OCI-LY7 (cell line): ENCODE measurements at regions not wholly inside any gene's neighbourhood (a gene's known extent, or its start where the extent isn't known, plus 50 kb on each side); places are given as distances from the start of the nearest gene placed in this dataset.

ENCODE experiments used
- BruUV-seq: library from RNA; stranded (reverse); fragments of 400-500 nt; replicated peaks from 2 replicates; lab custom pipeline; 2021; lab: Mats Ljungman, UMichigan
- CTCF ChIA-PET: fragments of 300-600 bp; sonication (Branson Sonifier 250); formaldehyde crosslinking; loops from one replicate; lab custom pipeline; 2022; ENCODE audit warnings: antibody characterized with exemption; ENCODE audit not compliant: unreplicated experiment; lab: Charles Lee
- POLR2A ChIA-PET: fragments of 300-600 bp; sonication (Branson Sonifier 250); formaldehyde crosslinking; loops from one replicate; lab custom pipeline; 2022; ENCODE audit warnings: antibody characterized with exemption; lab: Charles Lee
- DNase-seq: peaks from one replicate; pipeline ENCODE4 v3.0.0-alpha.2; 2015; ENCODE audit warnings: low spot score
- H2AFZ ChIP-seq: fragments of 200-600 bp; sonication (generic), shearing (Covaris generic); 2 replicates; pipeline ENCODE4 v1.6.1; 2014; ENCODE audit warnings: mild to moderate bottlenecking, antibody characterized with exemption, low read length, moderate library complexity
- H3K27ac ChIP-seq: fragments of 200-600 bp; sonication (generic); 2 replicates; pipeline ENCODE4 v1.5.1; 2014; ENCODE audit warnings: mixed run types, low read depth, mild to moderate bottlenecking, moderate library complexity, low read length, inconsistent platforms; ENCODE audit not compliant: poor library complexity, severe bottlenecking
- H3K36me3 ChIP-seq: fragments of 200-600 bp; sonication (generic); 2 replicates; pipeline ENCODE4 v1.6.1; 2014; ENCODE audit warnings: mild to moderate bottlenecking, antibody characterized with exemption, low read length, moderate library complexity, mixed read lengths; ENCODE audit not compliant: insufficient read depth
- H3K4me1 ChIP-seq: fragments of 200-600 bp; sonication (generic); 2 replicates; pipeline ENCODE4 v1.5.1; 2014; ENCODE audit warnings: mild to moderate bottlenecking, low read length; ENCODE audit not compliant: insufficient read depth, poor library complexity, severe bottlenecking
- H3K4me2 ChIP-seq: fragments of 200-600 bp; sonication (generic); 2 replicates; pipeline ENCODE4 v1.6.1; 2014; ENCODE audit warnings: mild to moderate bottlenecking, low read length
- H3K4me3 ChIP-seq: fragments of 200-600 bp; sonication (generic); 2 replicates; pipeline ENCODE4 v1.5.1; 2014; ENCODE audit warnings: mild to moderate bottlenecking, low read depth, low read length; ENCODE audit not compliant: poor library complexity, severe bottlenecking
- H3K79me2 ChIP-seq: fragments of 200-600 bp; sonication (generic); 2 replicates; pipeline ENCODE4 v1.6.1; 2016; ENCODE audit warnings: low read depth, mild to moderate bottlenecking, low read length, moderate library complexity, mixed read lengths; ENCODE audit not compliant: insufficient read depth
- H3K9me2 ChIP-seq: fragments of 200-600 bp; sonication (generic); 2 replicates; pipeline ENCODE4 v1.6.1; 2016; ENCODE audit warnings: mild to moderate bottlenecking, low read length, mixed read lengths; ENCODE audit not compliant: insufficient read depth
- H3K9me3 ChIP-seq: fragments of 200-600 bp; sonication (generic); 2 replicates; pipeline ENCODE4 v1.6.1; 2014; ENCODE audit warnings: mild to moderate bottlenecking, mixed run types, low read length, mixed read lengths
- H4K20me1 ChIP-seq: fragments of 200-600 bp; sonication (generic); 2 replicates; pipeline ENCODE4 v1.6.1; 2014; ENCODE audit warnings: mild to moderate bottlenecking, antibody characterized with exemption, low read length, moderate library complexity, mixed read lengths; ENCODE audit not compliant: insufficient read depth
- CTCF ChIP-seq: fragments of 200-600 bp; sonication (generic); conservative IDR thresholded peaks from 2 replicates; pipeline ENCODE4 v1.5.1; 2014; ENCODE audit warnings: mild to moderate bottlenecking, antibody characterized with exemption, low read length, moderate library complexity, mixed read lengths
- EZH2phosphoT487 ChIP-seq: fragments of 200-600 bp; sonication (generic); IDR thresholded peaks from 2 replicates; pipeline ENCODE4 v1.6.1; 2018; ENCODE audit warnings: low read depth, borderline replicate concordance, mild to moderate bottlenecking, mixed run types, antibody characterized with exemption, low read length, moderate library complexity, mixed read lengths
- intact Hi-C: fragments of 100-400 bp; cut with micrococcal nuclease; formaldehyde crosslinking; loops from one replicate; pipeline ENCODE4 v1.10.0; 2022; ENCODE audit not compliant: unreplicated experiment

DNA sequence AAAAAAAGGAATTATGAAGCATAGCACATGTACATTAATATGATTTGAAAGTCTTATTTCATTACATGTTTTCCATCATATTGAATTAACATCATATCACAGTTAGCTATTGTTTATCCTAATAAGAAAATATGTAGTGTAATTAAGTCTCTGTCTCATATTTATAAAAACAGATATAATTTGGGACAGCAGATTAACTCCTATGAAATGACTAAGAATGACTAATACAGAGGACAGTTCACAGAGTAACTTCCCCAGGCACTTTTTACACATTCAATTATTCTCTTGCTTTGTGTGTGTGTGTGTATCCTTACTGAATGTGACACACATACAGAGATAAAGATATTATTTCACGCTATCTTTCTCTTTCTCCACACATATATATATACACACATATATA is 2400.9 kb upstream of the C9orf72 start:
- H3K27ac ChIP-seq, result no peak overlapping the region
- DNase-seq, result no peak
- POLR2A ChIA-PET, result interaction anchor here (0.7 kb wide), 1 partner anchor 41 kb away, joined by 4 read pairs; no protein-coding TSS in a partner anchor
- no peaks in the 10 kb centered on the region for H3K79me2 ChIP-seq
- no peaks in the 10 kb centered on the region for H3K9me2 ChIP-seq
- BruUV-seq, result no TSS peak
- intact Hi-C loops, result no loop called here
- no peaks in the 10 kb centered on the region for H4K20me1 ChIP-seq
- H2AFZ ChIP-seq, result no peak overlapping the region
- TF ChIP-seq EZH2phosphoT487, result no peak
- TF ChIP-seq CTCF, result no peak
- H3K9me3 ChIP-seq, result no peaks in the 10 kb centered on the region
- CTCF ChIA-PET, result no interaction called here
- no peak overlapping the region for H3K4me2 ChIP-seq
- H3K4me1 ChIP-seq, result no peaks in the 10 kb centered on the region
- no peak overlapping the region for H3K4me3 ChIP-seq
- H3K36me3 ChIP-seq, result no peaks in the 10 kb centered on the region

- Histone ChIP-seq H4K20me1 (no peaks in the 10 kb centered on the region), H3K27ac (no peak overlapping the region), H3K4me1 (no peaks in the 10 kb centered on the region), H3K4me2 (no peak overlapping the region), H3K36me3 (no peaks in the 10 kb centered on the region), H3K79me2 (no peaks in the 10 kb centered on the region), H3K4me3 (no peak overlapping the region), H3K9me2 (no peaks in the 10 kb centered on the region), H2AFZ (no peak overlapping the region), H3K9me3 (no peaks in the 10 kb centered on the region)
- intact Hi-C loops, result no loop called here
- POLR2A ChIA-PET, result interaction anchor here (0.6 kb wide), 1 partner anchor 1911 kb away, joined by 3 read pairs; no protein-coding TSS in a partner anchor
- no peak for DNase-seq
- TF ChIP-seq CTCF (no peak), EZH2phosphoT487 (no peak)
- BruUV-seq, result no TSS peak
- CTCF ChIA-PET, result no interaction called here
Measured at GRCh38 chr9:29976981-29977380, 2403.7 kb upstream of the C9orf72 start.

GRCh38 chr9:29981013-29981412 is 2403.4 kb upstream of the ACO1 start:
- Histone ChIP-seq H3K4me3 (no peak overlapping the region), H3K4me1 (no peaks in the 10 kb centered on the region), H3K27ac (no peak overlapping the region), H3K36me3 (no peaks in the 10 kb centered on the region), H2AFZ (no peak overlapping the region), H3K79me2 (no peaks in the 10 kb centered on the region), H3K4me2 (no peak overlapping the region), H3K9me3 (no peaks in the 10 kb centered on the region), H4K20me1 (no peaks in the 10 kb centered on the region), H3K9me2 (no peaks in the 10 kb centered on the region)
- BruUV-seq, result no TSS peak
- POLR2A ChIA-PET, result no interaction called here
- intact Hi-C loops, result no loop called here
- CTCF ChIA-PET, result no interaction called here
- TF ChIP-seq CTCF, result no peak
- TF ChIP-seq EZH2phosphoT487, result no peak
- no peak for DNase-seq
